HG02840 (cell line): ENCODE measurements at regions not wholly inside any gene's neighbourhood (a gene's known extent, or its start where the extent isn't known, plus 50 kb on each side); places are given as distances from the start of the nearest gene placed in this dataset.
"Not testable (repeated sequence)": the region's sequence is repeated elsewhere in the genome, so short reads cannot be mapped to it uniquely, and the experiment has no call there.

ENCODE experiments used
- ATAC-seq: cut with Tn5 transposase; IDR thresholded peaks from one replicate; pipeline ENCODE4 v1.9.1; 2021; ENCODE audit warnings: mild to moderate bottlenecking, moderate library complexity, moderate number of reproducible peaks; ENCODE audit not compliant: unreplicated experiment, low FRiP score

DNA sequence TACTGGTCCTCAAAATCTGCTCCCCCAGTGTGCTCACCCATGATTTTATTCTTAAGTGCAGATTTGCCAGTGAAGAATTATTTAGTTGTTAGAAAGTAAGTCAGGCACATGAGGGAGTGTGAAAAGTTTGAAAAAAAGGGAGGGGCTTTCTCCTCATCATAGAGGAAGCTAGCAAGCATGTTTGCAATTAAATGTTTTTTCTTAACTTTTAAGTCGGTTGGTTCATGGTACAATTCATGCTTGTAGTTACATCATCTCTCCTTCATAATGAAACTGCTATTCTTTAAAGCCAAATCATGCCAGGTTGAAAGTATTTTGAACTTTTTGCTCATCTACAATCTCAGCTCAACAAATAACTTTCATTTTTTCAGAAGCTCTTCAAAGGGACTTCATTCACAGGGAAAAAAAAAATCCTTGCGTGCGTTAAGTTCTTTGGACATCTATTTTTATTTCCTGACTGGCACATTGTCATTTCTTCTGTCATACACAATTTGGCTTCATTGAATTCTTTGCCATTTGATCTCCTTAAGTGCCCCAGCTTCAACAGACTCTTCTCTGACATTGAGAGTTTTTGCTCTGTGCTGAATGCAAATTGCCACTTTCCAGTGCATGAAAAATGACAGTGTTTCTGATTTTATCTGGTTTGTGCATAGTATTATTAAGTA is 456.9 kb downstream of the TMEM232 start:
- ATAC-seq = no peak

DNA sequence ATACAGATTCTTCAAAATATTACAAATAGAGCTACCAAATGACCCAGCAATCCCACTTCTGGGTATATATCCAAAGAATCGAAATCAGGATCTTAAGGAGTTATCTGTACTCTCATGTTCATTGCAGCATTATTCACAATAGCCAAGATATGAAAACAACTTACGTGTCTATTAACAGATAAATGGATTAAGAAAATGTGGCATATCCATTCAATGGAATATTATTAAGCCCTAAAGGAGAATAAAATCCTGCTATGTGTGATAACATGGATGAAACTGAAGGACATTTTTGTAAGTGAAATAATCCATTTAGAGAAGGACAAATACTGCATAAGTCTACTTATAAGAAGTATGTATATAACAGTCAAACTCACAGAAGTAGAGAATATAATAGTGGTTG is 450.6 kb downstream of the TMEM232 start:
- no peak for ATAC-seq

DNA sequence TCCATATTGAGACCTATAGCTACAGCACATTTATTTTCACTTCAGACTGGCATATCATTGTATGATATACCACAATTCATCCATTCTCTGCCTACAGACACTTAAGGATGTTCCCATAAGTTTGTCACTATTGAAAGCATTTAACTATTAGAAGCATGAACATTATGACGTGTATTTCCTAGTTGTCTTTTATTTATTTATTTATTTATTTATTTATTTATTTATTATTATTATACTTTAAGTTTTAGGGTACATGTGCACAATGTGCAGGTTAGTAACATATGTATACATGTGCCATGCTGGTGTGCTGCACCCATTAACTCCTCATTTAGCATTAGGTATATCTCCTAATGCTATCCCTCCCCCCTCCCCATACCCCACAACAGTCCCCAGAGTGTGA is 448.0 kb downstream of the TMEM232 start:
- ATAC-seq = not testable (repeated sequence)

DNA sequence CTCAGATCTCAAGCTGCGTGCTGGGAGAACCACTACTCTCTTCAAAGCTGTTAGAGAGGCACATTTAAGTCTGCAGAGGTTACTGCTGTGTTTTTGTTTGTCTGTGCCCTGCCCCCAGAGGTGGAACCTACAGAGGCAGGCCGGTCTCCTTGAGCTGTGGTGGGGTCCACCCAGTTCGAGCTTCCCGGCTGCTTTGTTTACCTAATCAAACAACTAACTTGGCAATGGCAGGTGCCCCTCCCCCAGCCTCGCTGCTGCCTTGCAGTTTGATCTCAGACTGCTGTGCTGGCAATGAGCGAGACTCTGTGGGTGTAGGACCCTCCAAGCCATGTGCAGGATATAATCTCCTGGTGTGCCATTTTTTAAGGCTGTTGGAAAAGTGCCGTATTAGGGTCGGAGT is 442.4 kb downstream of the TMEM232 start:
- ATAC-seq = not testable (repeated sequence)

DNA sequence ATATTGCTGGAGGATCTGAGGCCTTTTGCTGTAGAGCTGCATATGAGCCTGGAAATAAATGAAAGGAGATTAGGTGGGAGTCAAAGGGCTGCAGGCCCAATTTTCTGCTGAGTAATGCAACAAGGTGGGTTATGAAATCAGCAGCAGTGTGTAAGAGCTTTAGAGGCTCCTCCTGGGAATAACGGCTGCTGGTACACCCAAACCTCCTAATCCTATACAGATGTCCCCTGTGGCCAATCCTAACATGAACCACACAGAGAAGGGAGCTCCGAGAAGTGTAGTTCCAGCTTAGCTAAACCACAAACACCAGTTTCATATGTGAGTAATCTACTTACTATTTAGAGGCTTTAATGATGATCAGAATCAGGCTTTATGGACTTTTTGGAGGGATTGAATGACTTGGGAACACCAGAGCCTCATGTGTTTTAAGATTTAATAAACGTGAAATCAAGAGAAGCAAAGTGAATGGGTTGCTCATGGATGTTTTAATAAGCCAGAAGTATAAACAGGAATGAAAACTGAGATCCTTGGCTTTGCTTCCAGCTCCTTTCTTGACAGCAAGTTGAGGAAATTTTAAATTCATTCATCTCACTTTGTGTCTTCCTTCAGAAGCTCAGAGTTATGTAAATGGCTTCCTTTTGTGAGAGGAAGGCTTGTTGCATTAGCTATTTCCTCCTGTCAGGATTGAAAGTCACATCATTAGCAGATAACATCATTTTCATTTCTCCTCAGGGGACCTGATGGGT is 437.5 kb downstream of the TMEM232 start:
- no peak for ATAC-seq

DNA sequence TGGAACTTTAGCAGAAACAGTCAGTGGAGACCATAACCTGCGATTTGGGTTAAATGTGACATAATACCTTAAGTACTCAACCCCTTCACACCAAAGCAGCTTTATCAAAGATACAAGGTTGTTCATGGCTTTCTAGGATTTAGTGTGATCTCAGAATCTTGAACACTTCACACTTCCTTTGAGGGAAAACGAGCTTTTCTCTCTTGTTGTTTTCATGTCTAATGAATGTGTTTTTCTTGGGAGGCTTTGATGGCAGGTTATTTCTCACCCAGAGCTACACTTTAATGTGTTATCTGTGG is 437.0 kb downstream of the TMEM232 start:
- ATAC-seq = no peak

DNA sequence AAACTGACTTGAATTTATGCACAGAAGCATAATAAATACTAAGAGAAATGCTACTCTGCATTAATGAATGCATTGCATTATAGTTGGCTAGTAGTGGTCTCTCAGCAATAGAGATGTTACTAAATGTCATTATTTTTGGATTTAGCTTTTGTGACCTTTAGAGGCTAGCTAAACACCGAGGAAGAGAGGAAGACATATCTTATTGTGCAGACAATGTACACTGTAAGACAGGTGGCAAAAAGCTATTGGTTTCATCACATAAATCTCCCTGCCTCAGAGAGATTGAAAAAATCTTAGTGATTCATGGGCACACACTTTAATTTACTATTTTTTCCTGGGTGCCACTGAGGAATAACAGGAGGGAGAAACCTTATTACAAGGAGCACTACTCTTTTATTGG is 435.9 kb downstream of the TMEM232 start:
- no peak for ATAC-seq

DNA sequence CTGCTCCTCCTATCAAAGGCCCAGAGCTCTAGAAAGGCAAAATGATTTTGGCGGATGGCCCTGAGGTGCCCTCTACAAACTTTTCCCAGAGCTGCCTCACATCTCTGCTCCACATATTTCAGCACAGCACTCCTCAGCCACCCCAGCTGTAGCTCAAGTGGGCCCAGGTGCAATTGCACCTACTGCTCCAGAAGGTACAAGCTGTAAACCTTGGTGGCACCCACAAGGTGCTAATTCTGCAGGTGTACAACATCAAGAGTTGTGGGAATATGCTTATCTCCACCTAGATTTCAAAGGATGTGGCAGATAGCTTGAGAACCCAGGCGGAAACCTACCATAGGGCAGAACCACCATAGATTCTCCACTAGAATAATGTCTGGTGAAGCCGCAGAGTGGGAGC is 432.2 kb downstream of the TMEM232 start:
- no peak for ATAC-seq

DNA sequence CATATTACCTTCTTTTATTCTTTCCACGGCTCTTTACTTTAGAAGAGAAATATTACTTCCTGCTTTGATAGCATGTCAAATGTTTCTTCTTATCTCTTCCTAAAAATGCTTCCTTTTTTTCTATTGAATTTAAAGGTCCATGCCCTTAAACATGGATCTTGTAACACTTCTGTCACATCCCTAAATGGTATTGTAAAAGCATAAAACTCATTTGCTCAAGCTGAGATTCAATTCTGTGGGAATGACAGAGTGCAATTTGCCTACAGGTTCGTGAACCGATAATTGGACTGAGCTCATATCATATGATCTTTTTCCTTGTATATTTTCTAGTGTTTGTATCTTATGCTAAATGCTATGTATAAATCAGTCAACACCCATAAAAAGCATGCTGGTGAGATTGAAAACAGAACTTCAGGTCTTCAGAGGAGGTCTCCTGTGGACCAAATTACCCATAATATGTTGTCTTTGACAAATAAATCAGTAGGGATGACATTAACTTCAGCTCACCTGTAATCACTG is 429.3 kb downstream of the TMEM232 start:
- no peak for ATAC-seq

DNA sequence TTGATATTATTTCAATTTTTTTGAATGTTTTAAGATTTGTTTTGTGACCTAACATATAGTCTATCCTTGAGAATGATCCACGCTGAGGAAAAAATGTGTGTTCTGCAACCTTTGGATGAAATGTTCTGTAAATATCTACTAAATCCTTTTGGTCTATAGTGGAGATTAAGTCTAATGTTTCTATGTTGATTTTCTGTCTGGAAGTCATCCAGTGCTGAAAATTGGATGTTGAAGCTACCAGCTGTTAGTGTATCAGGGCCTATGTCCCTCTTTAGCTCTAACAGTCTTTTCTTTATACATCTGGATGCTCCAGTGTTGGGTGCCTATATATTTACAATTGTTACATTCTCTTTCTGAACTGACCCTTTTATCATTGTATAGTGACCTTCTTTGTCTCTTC is 422.3 kb downstream of the TMEM232 start:
- ATAC-seq = no peak

DNA sequence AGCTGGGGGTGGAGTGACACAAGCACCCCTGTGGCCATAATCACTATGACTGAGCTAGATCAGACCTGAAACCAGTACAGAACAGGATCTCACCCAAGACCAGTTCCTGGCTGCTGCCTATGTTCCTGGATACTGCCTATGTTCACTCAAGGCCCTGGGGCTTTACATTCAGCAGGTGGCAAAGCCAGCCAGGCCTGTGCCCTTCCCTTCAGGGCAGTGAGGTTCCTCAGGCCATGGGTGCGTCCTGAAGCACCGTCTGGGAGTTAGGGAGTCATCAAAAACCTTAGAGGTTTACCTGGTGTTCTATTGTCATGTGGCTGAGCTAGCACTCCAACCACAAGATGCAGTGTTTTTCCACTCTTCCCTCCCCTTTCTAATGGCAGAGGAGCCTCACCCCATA is 419.8 kb downstream of the TMEM232 start:
- no peak for ATAC-seq

DNA sequence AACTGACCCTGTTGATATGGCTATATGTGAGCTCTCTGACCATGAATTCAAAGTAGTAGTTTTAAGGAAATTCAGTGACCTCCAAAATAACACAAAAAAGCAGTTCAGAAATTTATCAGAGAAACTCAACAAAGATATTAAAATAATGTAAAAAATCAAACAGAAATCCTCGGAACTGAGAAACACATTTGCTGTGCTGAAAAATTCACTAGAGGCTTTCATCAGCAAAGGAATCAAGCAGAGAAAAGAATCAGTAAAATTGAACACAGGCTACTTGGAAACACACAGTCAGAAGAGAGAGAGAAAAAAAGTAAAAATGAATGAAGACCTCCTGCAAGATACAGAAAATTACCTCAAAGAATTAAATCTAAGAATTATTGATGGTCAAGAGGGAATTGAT is 417.2 kb downstream of the TMEM232 start:
- no peak for ATAC-seq

DNA sequence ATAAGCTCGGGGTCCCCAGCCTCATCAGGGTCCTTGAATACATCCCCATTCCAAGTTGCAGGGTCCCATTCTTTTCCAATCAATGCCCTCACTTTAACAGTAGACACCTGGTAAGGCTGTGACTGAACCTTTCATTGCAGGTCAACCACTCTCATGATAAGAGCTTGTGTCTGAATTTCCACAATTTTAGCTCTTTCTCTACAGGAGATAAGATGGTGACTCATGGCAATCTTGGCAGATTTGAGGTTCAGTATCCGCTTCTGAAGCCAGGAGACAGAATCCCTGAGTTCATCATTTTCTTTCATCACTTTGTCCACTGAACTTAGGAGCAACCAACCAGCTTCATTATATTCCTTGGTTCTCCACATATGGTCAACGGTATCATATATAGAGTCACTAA is 409.9 kb downstream of the TMEM232 start:
- not testable (repeated sequence) for ATAC-seq

DNA sequence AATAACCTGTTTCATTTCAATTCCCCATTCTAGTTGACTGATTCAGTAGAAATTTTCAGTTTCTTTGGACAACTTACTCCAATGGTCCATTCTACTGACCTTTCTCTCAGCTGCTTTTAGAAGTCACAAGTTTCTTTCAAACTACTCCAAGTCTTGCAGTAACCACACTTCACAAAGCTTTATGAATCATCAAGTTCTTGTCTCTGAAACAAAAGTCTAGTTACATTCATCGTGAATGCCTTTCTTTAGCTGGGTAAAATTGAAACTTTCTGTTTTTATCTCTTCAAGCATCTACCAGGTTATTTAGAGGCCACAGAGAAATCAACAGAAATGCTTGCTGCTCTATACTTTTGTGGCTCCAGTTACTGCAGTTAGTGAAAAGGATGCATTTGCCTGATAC is 405.4 kb downstream of the TMEM232 start:
- no peak for ATAC-seq

DNA sequence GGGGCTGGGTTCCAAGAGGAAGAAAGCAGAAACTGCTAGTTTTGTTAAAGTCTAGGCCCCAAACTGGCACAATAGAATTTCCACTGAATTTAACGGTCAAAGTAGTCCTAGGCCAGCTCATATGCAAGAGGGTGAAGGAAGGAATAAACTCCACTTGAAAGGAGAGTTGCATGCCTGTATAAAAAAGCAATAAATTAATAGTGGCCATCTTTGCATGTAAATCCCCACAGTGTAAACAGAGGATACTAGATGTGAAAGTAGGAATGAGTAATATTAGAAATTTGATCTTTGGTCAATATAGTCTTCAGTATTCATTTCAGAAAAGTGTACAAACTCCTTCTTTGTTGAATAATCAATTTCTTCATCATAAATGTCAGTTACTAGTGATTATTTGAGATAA is 403.1 kb downstream of the TMEM232 start:
- no peak for ATAC-seq

DNA sequence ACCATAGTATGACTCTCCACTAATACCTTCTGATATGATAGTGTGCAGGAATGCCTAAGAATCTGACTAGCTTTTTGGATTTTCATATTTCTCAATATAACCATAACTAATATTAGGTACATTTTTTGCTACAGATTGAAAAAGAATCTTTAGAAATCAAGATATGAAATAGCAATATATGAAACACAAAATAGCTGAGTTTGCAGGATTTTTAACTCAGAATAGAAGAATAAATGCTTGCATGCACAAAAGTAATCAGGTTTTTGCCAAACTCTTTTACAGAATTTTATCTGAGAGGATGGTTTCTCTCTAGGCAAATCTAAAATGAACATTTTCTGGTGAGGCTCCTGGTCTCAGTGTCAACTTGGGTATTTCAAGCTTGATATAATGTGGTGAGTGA is 402.6 kb downstream of the TMEM232 start:
- ATAC-seq = no peak

DNA sequence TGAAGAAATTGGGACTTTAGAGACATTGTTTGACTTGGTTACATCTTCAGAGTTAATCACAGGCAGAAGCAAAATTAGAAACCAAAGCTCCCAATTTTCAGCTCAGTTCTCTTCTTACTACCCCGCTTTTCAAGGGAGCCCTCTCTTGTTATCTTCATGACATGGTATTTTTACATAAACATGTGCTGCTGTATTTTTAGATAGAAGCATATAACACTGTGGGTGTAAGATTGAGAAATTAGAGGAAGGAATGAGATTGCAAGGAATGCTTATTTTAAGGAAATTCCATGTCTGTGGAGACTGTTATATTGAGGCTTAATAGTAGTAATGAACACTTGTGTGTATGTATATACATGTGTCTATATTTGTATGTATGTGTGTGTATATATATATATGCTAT is 401.6 kb downstream of the TMEM232 start:
- ATAC-seq = no peak

DNA sequence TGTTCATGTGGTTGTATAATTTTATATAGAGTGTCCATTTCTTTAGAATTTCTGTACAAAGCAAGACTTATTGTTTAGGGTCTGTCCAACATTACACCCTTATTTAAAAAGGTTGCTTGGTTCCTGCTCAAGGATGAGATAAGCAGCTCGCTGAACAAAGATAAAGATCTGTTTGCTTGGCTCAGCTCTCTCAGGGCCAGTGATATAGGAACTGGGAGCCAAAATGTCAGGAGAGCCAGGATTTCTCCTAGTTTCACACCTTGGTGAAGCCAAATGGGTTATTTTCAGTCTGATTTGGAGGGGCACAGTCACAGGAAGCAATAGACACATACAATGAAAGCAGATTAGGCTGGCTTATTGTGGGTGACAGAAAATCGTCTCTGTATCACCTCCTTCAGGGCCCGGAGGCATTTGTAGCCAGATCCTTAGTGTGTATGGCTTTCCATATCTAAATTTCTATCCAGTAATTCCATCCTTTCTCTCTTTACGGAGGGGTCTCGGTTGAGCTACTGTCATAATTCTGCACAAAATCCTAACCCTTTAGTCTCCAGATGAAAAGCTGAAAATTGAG is 396.4 kb downstream of the TMEM232 start:
- ATAC-seq = no peak

DNA sequence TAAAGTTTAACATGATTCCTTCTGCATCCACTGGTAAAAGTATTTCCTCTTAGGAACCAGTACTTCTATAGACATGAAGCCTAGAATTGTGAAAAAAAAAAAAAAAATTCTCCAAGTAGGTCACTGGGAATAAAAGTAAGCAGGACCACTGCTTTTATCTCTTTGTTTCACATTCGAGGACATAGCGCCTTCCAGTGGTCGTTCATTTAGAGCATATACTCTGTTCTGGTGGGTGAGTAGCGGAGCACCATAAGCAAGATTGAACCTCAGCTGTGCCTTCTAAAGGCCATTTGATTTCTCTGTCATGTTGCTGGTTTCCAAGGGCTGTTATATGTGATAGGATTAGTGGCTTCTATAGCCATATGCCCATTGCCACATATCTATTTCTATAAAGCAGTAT is 393.1 kb downstream of the TMEM232 start:
- ATAC-seq = no peak

DNA sequence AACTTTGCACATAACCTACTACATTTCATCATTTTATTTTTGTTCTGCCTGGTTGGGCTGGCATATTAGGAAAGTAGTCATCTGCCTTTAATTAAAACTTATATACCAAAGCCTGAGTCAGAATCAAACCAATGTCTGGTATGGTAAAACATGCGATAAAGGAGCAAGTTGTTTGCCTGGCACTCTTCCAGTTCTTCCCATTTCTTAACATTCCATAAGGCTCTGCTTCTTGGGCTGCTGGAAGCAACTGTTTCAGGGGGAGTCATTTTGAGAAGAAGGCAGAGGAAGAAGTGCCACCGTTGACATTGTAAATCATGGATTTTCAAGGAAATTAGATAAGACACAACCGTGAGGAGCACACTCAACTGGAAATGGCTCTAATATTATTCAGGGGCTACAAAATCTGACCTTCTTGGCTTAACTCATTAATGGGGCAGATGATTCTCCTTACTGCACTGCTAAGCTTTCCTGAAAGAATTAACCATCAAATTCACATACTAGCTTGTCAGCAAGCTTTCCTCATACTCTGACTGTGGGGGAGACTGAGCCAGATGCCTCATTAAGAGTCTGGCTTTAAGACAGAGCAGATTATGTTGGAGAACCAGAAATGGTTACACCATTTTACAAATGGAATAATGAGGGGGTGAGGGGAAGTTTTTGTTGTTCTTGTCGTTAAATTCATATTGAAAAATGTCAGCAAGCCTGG is 391.0 kb downstream of the TMEM232 start:
- ATAC-seq = no peak

DNA sequence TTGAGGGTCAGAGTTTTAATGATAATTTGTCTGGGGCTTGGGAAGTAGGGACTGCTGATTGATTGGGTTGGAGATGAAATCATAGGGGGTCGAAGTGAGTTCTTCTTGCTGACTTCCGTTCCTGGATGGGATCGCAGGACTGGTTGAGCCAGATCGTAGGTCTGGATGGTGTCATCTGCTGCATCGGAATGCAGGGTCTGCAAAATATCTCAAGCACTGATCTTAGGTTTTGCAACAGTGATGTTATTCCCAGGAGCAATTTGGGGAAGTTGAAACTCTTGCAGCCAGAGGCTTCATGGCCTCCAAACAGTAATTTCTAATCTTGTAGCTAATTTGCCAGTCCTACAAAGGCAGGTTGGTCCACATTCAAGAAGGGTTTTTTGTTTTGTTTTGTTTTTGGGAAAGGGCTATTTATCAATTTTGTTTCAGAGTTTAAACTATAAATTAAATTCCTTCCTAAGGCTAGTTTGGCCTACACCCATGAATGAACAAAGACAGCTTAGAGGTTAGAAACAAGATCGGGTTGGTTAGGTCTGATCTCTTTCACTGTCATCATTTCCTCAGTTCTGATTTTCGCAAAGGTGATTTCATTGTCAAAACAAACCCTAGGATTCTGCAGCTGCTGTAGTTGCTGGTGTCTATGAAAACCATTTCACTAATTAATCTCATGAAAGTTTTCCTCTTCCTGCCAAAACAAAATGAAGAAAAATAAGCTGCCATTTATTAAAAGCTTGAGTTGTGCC is 388.0 kb downstream of the TMEM232 start:
- no peak for ATAC-seq
